ENCODE measurements at regions not wholly inside any gene's neighbourhood (a gene's known extent, or its start where the extent isn't known, plus 50 kb on each side); places are given as distances from the start of the nearest gene placed in this dataset.

DNA sequence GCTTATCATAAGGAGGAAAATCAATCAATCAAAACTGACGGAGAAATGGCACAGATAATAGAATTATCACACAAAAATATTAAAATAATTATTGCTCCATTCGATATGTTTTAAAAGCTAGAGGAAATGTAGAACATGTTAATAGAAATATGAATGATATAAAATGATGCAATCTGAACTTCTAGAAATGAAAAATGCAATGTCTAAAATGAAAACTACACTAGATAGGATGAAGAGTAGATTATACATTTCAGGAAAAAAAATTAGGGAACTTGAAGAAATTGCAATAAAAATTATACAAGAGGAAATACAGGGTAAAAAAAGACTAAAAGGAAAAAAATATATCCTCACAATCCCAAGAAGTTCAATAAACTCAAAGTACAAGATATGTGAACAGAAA lies 80.2 kb upstream of the TP63 start:
- ATAC-seq, result no peak
- Histone ChIP-seq H3K27me3 (ENCODE audit: control insufficient read depth in 2 of 2, insufficient read depth in 2 of 2, low read length in 2 of 2) (no peaks in the 10 kb centered on the region), H3K27ac (ENCODE audit: extremely low read depth, low read depth, low read length) (no peak overlapping the region), H3K9ac (ENCODE audit: insufficient read depth in 1 of 2, low read depth in 2 of 2, low read length in 2 of 2) (no peak overlapping the region), H3K79me2 (ENCODE audit: control insufficient read depth, insufficient read depth, low read length) (no peaks in the 10 kb centered on the region), H3K4me1 (replicated peaks in 1 of 2; ENCODE audit: control insufficient read depth in 2 of 2, insufficient read depth in 2 of 2, low read length in 2 of 2) (no peaks in the 10 kb centered on the region), H3K9me3 (replicated peaks; ENCODE audit: control insufficient read depth, insufficient read depth, low read depth, low read length) (no peaks in the 10 kb centered on the region), H2AFZ (ENCODE audit: low read depth, low read length) (no peak overlapping the region), H3K4me2 (ENCODE audit: insufficient read depth, low read length) (no peak overlapping the region), H3K9me1 (ENCODE audit: control insufficient read depth, insufficient read depth, low read length) (no peaks in the 10 kb centered on the region), H3K4me3 (no peak overlapping the region), H3K36me3 (ENCODE audit: control insufficient read depth, insufficient read depth, low read length) (no peaks in the 10 kb centered on the region), H4K20me1 (replicated peaks; ENCODE audit: control insufficient read depth, insufficient read depth, low read length) (no peaks in the 10 kb centered on the region)
- ChIA-PET CTCF (ENCODE audit: low intra/inter-chr PET ratio) (no interaction called here), POLR2A (no interaction called here)
- intact Hi-C loops (cut with micrococcal nuclease), result no loop called here
- WGBS (ENCODE audit: insufficient coverage, low coverage, missing lambda C conversion rate), result 0% methylated on average over 2 of the region's 2 CpGs
- BruUV-seq (replicated peaks), result no TSS peak
- no peak for FAIRE-seq
- no peak for DNase-seq (ENCODE audit: extremely low read depth in 1 of 4, low spot score in 3 of 4)
- in situ Hi-C loops (cut with MboI), result no loop called here
- TF ChIP-seq RNF2 (IDR thresholded peaks at IDR 0.05), result no peak
- no peak for TF ChIP-seq CEBPG (CRISPR knock-in tag; IDR thresholded peaks at IDR 0.05)
- TF ChIP-seq CEBPG (tag; conservative IDR thresholded peaks at IDR 0.05 in 1 of 2, IDR thresholded peaks at IDR 0.05 in 1 of 2), result peak in 1 of 2 experiments; percentile 63; a peak in 2 of 4 replicates

DNA sequence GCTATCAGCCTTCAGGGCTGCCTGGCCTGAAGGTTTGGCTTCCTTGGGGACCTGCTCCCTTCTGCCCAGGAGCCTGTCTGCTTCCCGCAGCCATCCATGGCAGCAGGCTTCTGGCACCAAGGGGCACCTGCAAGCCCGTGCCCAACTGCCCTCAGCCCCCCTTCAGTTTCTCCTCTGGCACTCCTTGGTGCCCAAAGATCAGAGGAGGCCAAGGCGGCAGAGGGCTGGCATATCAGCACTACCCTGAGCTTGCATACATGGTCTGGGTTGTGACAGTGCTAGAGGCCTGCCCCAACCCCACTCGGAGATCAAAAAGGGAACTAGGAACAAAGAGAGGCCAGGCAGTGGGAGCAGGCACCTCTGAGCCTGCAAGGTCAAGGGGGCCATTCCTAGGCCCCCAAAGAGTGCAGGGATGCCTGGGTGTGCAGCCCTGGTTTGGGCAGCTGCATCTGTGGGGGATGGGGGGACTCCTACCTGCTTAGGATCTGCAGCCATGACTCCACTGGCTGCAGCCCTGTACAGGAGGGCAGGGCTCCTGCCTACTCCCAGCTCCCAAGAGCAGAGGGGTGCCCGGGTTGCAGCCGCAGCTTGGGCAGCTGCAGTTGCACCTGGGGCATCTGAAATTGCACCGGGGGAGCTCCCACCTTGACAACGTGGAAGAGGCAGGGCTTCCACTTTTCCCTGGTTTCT lies 76.2 kb upstream of the TP63 start:
- FAIRE-seq, result no peak
- TF ChIP-seq BRD9 (IDR thresholded peaks at IDR 0.05; ENCODE audit: low read depth, partially characterized antibody) (no peak), MAFG (tag; conservative IDR thresholded peaks at IDR 0.05) (no peak), ARNT (IDR thresholded peaks at IDR 0.05) (no peak), MBD1 (CRISPR knock-in tag; IDR thresholded peaks at IDR 0.05) (no peak), CBFB (CRISPR knock-in tag; IDR thresholded peaks at IDR 0.05) (no peak), POLR2G (IDR thresholded peaks at IDR 0.05; ENCODE audit: low read depth, low read length) (no peak), BHLHE40 (IDR thresholded peaks at IDR 0.05; ENCODE audit: low read length) (no peak), NR2F6 (CRISPR knock-in tag; IDR thresholded peaks at IDR 0.05) (no peak), KDM1A (IDR thresholded peaks at IDR 0.05) (no peak), SREBF2 (CRISPR knock-in tag; IDR thresholded peaks at IDR 0.05) (no peak), FOXP1 (CRISPR knock-in tag; IDR thresholded peaks at IDR 0.05) (no peak)
- TF ChIP-seq, protein P1, sequence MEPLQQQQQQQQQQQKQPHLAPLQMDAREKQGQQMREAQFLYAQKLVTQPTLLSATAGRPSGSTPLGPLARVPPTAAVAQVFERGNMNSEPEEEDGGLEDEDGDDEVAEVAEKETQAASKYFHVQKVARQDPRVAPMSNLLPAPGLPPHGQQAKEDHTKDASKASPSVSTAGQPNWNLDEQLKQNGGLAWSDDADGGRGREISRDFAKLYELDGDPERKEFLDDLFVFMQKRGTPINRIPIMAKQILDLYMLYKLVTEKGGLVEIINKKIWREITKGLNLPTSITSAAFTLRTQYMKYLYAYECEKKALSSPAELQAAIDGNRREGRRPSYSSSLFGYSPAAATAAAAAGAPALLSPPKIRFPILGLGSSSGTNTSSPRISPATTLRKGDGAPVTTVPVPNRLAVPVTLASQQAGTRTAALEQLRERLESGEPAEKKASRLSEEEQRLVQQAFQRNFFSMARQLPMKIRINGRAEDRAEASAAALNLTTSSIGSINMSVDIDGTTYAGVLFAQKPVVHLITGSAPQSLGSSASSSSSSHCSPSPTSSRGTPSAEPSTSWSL (CRISPR knock-in tag; IDR thresholded peaks at IDR 0.05; ENCODE audit: borderline replicate concordance), result no peak

More for the DNA sequence above, 76.2 kb upstream of the TP63 start:
- Histone ChIP-seq H3K9me1 (ENCODE audit: control insufficient read depth, insufficient read depth, low read length) (no peaks in the 10 kb centered on the region), H3K4me3 (no peak overlapping the region), H3K27me3 (ENCODE audit: control insufficient read depth in 2 of 2, insufficient read depth in 2 of 2, low read length in 2 of 2) (no peaks in the 10 kb centered on the region), H3K36me3 (ENCODE audit: control insufficient read depth, insufficient read depth, low read length) (no peaks in the 10 kb centered on the region), H3K9me3 (replicated peaks; ENCODE audit: control insufficient read depth, insufficient read depth, low read depth, low read length) (no peaks in the 10 kb centered on the region), H3K9ac (ENCODE audit: insufficient read depth in 1 of 2, low read depth in 2 of 2, low read length in 2 of 2) (no peak overlapping the region), H3K27ac (ENCODE audit: extremely low read depth, low read depth, low read length) (no peak overlapping the region), H3K79me2 (ENCODE audit: control insufficient read depth, insufficient read depth, low read length) (no peaks in the 10 kb centered on the region), H2AFZ (ENCODE audit: low read depth, low read length) (no peak overlapping the region), H4K20me1 (replicated peaks; ENCODE audit: control insufficient read depth, insufficient read depth, low read length) (no peaks in the 10 kb centered on the region), H3K4me1 (replicated peaks in 1 of 2; ENCODE audit: control insufficient read depth in 2 of 2, insufficient read depth in 2 of 2, low read length in 2 of 2) (no peaks in the 10 kb centered on the region), H3K4me2 (ENCODE audit: insufficient read depth, low read length) (no peak overlapping the region)
- intact Hi-C loops (cut with micrococcal nuclease), result no loop called here
- ChIA-PET CTCF (ENCODE audit: low intra/inter-chr PET ratio) (no interaction called here), POLR2A (no interaction called here)
- BruUV-seq (replicated peaks), result no TSS peak
- ATAC-seq (no peak), DNase-seq (ENCODE audit: extremely low read depth in 1 of 4, low spot score in 3 of 4) (no peak)
- in situ Hi-C loops (cut with MboI), result no loop called here
- WGBS (ENCODE audit: insufficient coverage, low coverage, missing lambda C conversion rate), result 1% methylated on average over 6 of the region's 8 CpGs

All from K562 (cell line).